ENCODE measurements at regions not wholly inside any gene's neighbourhood (a gene's known extent, or its start where the extent isn't known, plus 50 kb on each side); places are given as distances from the start of the nearest gene placed in this dataset.

DNA sequence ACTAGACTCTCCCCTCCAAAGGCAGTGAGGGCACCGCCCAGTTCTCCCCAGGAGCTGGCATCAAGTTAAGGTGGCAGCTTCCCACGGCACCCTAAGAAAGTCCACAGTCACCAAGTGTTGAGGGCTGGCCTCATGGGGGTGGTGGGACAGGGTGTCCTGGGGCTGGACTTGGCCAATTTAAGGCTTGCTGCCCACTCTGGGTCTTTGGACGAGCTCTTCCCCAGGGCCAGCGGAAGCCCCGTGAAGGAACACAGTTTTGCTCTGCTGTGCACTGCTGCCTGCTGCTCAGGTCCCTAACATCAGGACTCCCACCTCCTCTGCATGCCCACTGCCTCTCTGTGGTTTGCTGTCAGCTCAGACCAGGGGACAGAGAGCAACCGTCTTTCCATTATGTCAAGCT lies 57.3 kb upstream of the TMEM72 start:
- TF ChIP-seq, protein P1, sequence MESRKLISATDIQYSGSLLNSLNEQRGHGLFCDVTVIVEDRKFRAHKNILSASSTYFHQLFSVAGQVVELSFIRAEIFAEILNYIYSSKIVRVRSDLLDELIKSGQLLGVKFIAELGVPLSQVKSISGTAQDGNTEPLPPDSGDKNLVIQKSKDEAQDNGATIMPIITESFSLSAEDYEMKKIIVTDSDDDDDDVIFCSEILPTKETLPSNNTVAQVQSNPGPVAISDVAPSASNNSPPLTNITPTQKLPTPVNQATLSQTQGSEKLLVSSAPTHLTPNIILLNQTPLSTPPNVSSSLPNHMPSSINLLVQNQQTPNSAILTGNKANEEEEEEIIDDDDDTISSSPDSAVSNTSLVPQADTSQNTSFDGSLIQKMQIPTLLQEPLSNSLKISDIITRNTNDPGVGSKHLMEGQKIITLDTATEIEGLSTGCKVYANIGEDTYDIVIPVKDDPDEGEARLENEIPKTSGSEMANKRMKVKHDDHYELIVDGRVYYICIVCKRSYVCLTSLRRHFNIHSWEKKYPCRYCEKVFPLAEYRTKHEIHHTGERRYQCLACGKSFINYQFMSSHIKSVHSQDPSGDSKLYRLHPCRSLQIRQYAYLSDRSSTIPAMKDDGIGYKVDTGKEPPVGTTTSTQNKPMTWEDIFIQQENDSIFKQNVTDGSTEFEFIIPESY (IDR thresholded peaks at IDR 0.05; ENCODE audit: extremely low read depth, insufficient replicate concordance, low read length): no peak
- TF ChIP-seq, protein P2, sequence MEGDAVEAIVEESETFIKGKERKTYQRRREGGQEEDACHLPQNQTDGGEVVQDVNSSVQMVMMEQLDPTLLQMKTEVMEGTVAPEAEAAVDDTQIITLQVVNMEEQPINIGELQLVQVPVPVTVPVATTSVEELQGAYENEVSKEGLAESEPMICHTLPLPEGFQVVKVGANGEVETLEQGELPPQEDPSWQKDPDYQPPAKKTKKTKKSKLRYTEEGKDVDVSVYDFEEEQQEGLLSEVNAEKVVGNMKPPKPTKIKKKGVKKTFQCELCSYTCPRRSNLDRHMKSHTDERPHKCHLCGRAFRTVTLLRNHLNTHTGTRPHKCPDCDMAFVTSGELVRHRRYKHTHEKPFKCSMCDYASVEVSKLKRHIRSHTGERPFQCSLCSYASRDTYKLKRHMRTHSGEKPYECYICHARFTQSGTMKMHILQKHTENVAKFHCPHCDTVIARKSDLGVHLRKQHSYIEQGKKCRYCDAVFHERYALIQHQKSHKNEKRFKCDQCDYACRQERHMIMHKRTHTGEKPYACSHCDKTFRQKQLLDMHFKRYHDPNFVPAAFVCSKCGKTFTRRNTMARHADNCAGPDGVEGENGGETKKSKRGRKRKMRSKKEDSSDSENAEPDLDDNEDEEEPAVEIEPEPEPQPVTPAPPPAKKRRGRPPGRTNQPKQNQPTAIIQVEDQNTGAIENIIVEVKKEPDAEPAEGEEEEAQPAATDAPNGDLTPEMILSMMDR (IDR thresholded peaks at IDR 0.05 in 2 of 3, conservative IDR thresholded peaks at IDR 0.05 in 1 of 3; ENCODE audit: borderline replicate concordance in 1 of 3, insufficient read depth in 1 of 3, low read depth in 2 of 3, low read length in 2 of 3): no peak
- TF ChIP-seq ZFX (IDR thresholded peaks at IDR 0.05) (no peak), POLR2A (IDR thresholded peaks at IDR 0.05; ENCODE audit: borderline replicate concordance, extremely low read depth, insufficient read depth, insufficient read length) (no peak), RAD21 (IDR thresholded peaks at IDR 0.05; ENCODE audit: low read depth) (no peak), EZH2 (IDR thresholded peaks at IDR 0.05) (no peak), CEBPB (IDR thresholded peaks at IDR 0.05; ENCODE audit: low read depth) (no peak), JUND (IDR thresholded peaks at IDR 0.05) (no peak), SIN3A (IDR thresholded peaks at IDR 0.05; ENCODE audit: low read depth) (no peak), POLR2AphosphoS5 (IDR thresholded peaks at IDR 0.05; ENCODE audit: low read depth, low read length) (no peak), SRF (IDR thresholded peaks at IDR 0.05; ENCODE audit: low read depth) (no peak), FOSL1 (IDR thresholded peaks at IDR 0.05; ENCODE audit: low read depth) (no peak), YY1 (IDR thresholded peaks at IDR 0.05; ENCODE audit: extremely low read depth, insufficient replicate concordance, low read depth, low read length) (no peak)
- TF ChIP-seq, protein P3, sequence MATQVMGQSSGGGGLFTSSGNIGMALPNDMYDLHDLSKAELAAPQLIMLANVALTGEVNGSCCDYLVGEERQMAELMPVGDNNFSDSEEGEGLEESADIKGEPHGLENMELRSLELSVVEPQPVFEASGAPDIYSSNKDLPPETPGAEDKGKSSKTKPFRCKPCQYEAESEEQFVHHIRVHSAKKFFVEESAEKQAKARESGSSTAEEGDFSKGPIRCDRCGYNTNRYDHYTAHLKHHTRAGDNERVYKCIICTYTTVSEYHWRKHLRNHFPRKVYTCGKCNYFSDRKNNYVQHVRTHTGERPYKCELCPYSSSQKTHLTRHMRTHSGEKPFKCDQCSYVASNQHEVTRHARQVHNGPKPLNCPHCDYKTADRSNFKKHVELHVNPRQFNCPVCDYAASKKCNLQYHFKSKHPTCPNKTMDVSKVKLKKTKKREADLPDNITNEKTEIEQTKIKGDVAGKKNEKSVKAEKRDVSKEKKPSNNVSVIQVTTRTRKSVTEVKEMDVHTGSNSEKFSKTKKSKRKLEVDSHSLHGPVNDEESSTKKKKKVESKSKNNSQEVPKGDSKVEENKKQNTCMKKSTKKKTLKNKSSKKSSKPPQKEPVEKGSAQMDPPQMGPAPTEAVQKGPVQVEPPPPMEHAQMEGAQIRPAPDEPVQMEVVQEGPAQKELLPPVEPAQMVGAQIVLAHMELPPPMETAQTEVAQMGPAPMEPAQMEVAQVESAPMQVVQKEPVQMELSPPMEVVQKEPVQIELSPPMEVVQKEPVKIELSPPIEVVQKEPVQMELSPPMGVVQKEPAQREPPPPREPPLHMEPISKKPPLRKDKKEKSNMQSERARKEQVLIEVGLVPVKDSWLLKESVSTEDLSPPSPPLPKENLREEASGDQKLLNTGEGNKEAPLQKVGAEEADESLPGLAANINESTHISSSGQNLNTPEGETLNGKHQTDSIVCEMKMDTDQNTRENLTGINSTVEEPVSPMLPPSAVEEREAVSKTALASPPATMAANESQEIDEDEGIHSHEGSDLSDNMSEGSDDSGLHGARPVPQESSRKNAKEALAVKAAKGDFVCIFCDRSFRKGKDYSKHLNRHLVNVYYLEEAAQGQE (IDR thresholded peaks at IDR 0.05; ENCODE audit: low read depth): no peak

Measured in HCT116 (cell line).